Panc1 (cell line): ENCODE measurements at regions not wholly inside any gene's neighbourhood (a gene's known extent, or its start where the extent isn't known, plus 50 kb on each side); places are given as distances from the start of the nearest gene placed in this dataset.

Experiments
- CTCF ChIP-seq: fragments of 450-650 bp; IDR thresholded peaks from 2 replicates; pipeline ENCODE4 v1.5.1; 2017; ENCODE audit warnings: mild to moderate bottlenecking
- REST ChIP-seq, 2 experiments: IDR thresholded peaks; 2 replicates each; pipeline ENCODE4 v1.6.1; 2011 to 2012; ENCODE audit warnings: low read depth in 2 of 2, control low read depth in 1 of 2, low read length in 1 of 2, mild to moderate bottlenecking in 1 of 2, moderate library complexity in 1 of 2; ENCODE audit not compliant: insufficient read depth in 1 of 2
- TCF7L2 ChIP-seq: IDR thresholded peaks from 2 replicates; pipeline ENCODE4 v1.6.1; 2011; ENCODE audit warnings: mild to moderate bottlenecking, low read depth, low read length, inconsistent platforms

- TF ChIP-seq CTCF (no peak), REST (IDR thresholded peaks at IDR 0.05; ENCODE audit: insufficient read depth in 1 of 2, low read depth in 2 of 2, low read length in 1 of 2) (no peak), TCF7L2 (no peak)
These were observed 77.1 kb upstream of the NUDT4 start for GRCh38 chr12:93300611-93301021.
